ENCODE measurements at regions not wholly inside any gene's neighbourhood (a gene's known extent, or its start where the extent isn't known, plus 50 kb on each side); places are given as distances from the start of the nearest gene placed in this dataset.
A peak's percentile ranks its signal among the peaks of the same experiment; 100 is the strongest.
"Not testable (repeated sequence)": the region's sequence is repeated elsewhere in the genome, so short reads cannot be mapped to it uniquely, and the experiment has no call there.

DNA sequence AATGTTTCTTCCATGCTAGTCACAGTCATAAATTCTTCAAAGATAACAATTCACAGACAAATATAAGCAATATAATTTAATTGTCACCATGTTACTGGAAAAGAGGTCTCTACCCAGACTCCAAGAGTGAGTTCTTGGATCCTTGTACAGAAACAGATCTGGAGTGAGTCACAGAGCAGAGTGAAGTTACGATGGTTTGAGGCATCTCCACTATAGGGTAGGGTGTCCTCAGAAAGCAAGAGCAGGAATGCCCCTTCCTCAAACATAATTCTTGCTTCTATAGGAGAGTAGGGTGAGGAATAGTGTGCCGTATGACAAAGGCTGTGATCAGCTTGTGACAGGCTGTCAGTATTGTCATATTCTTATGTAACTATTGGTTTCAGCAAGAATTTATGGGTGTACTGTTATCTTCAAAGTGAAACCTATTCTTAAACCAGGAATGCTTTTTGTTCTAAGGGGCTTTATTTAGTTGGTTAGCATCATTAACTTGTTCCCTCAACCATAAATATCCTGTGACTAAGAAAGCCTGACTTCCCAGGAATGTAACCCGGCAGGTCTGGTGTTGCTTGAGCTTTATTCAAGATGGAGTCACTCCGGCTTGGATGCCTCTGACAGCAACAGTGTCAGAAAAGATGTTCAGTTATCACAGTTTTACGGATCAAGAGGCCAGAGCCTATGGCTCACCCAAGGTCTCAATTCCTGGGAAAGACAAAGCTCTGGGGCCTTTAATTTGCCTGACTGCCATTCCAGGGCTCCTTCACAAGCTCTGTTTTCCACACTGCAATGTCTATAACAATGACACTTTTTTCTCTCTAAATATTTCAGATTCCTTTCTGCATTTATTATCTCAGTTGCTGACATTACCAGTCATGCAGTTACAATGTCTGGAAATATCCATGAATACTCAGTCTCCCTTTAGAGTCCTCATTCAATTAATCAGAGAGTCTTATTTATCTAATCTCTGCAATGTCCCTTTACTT lies 298.6 kb downstream of the C6orf118 start:
- no peak for DNase-seq (ENCODE audit: low read depth in 2 of 2)

DNA sequence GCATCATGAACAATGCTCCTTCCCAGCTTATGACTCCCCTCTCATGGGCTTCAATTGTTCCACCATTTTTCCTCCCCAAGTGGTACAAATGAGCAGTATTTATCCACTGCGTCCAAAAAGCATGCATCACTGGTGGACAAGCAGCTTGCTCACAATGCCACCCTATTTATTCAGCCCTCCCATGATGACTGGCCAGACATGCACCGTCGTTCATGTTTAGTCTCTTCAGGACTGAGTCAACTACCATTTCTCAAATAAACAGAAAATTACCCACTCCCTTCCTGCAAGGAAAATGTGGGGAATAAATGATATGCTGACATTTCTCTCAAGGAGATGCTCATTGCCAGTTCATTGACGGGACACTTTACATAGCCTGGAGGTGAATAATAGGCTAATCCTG lies 300.4 kb downstream of the C6orf118 start:
- DNase-seq (ENCODE audit: low read depth in 2 of 2), result no peak

DNA sequence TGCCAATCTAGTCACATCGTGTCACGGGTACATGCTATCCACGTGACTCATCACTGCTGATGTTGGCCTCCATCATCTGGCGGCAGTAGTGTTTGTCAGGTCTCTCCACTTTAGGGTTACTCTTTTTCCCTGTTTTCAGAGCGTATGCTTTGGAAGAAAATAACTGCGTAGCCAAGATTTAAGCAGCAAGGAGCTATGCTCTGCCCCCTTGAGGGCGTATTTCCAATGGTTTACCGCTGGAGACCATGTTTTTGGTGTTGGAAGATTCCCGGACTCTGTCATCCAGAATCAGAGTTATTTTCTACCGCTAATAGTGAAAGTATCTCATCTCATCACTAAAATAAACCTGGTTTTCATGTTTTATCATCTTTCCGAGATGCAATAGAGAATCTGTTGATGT lies 306.5 kb downstream of the C6orf118 start:
- DNase-seq (ENCODE audit: low read depth in 2 of 2), result no peak

GRCh38 chr6:165002358-165002757 lies 307.0 kb downstream of the C6orf118 start:
- DNase-seq (ENCODE audit: low read depth in 2 of 2), result no peak

DNA sequence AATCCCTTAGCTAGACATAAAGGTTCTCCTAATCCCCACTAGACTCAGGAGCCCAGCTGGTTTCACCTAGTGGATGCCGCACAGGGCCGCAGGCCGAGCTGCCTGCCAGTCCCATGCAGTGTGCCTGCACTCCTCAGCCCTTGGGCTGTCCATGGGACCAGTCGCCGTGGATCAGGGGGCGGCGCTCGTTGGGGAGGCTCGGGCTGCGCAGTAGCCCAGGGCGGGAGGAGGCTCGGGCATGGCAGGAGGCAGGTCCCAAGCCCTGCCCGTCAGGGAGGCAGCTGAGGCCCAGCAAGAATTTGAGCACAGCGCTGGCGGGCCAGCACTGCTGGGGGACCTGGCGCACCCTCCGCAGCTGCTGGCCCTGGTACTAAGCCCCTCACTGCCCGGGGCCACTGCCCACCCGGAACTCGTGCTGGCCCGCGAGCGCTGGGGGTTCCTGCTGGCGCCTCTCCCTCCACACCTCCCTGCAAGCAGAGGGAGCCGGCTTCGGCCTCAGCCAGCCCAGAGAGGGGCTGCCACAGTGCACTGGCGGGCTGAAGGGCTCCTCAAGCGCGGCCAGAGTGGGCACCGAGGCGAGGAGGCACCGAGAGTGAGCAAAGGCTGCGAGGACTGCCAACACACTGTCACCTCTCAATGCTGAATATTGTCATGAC lies 307.8 kb downstream of the C6orf118 start:
- DNase-seq (ENCODE audit: low read depth in 2 of 2), result no peak

DNA sequence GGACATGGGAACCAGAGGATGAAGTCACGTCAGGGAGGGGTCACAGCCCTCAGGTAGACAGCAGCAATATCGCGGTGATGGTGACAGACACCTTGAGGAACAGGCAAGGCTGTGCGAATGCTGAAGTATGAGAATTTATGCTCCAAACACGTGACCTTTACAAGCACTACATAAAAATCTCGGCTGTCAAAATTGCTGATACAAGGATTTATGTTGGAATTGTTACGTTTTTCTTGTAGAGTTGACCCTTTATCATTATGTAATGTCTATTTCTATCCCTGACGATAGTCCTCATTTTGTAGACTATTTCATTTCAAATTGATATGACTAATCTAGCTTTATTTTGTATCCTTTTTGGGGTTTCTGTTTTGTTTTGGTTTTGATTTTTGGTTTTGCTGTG lies 311.1 kb downstream of the C6orf118 start:
- DNase-seq (ENCODE audit: low read depth in 2 of 2), result no peak

DNA sequence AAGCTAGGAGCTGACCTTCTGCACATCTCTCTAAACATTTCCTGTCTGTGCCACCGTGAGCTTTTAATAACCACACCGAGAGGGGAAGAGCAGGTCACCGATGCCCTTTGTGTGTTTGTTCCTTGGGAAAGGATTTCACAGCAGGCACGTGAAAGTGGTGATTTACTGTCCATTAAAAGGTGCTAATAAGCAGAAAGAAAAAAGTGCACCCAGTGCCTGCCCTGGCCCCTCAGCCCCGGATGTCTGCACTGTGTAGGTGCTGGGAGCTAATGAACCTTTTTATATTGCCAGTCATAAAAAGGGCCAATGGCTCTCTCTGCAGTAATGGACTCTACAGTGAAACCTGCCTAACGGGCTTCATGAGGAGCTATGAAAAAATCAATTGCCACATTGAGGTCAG lies 312.6 kb downstream of the C6orf118 start:
- no peak for DNase-seq (ENCODE audit: low read depth in 2 of 2)

GRCh38 chr6:164991573-164991972 lies 317.8 kb downstream of the C6orf118 start:
- DNase-seq (ENCODE audit: low read depth in 2 of 2), result no peak

GRCh38 chr6:164990901-164991300 lies 318.5 kb downstream of the C6orf118 start:
- no peak for DNase-seq (ENCODE audit: low read depth in 2 of 2)

- no peak for DNase-seq (ENCODE audit: low read depth in 2 of 2)
Measured at GRCh38 chr6:164982389-164982788, 327.0 kb downstream of the C6orf118 start.

GRCh38 chr6:164967102-164967501 lies 342.3 kb downstream of the C6orf118 start:
- peak in 1 of 2 donors; percentile 65 for DNase-seq (ENCODE audit: low read depth in 2 of 2)

DNA sequence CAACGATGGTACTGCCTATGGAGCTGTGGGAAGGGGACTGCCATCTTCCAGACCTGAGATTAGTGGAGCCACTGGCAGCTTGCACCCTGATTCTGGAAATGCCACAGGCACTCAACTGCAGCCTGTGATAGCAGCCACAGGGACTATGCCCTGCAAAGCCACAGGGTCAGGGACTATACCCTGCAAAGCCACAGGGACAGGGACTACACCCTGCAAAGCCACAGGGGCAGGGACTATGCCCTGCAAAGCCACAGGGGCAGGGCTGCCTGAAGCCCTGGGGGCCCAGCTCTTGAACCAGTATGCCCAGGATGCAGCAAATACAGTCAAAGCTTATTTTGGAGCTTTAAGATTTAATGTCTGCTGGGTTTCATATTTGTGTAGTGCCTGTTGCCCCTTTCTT lies 346.6 kb downstream of the C6orf118 start:
- no peak for DNase-seq (ENCODE audit: low read depth in 2 of 2)

- no peak for DNase-seq (ENCODE audit: low read depth in 2 of 2)
Measured at GRCh38 chr6:164947164-164947563, 362.2 kb downstream of the C6orf118 start.

- DNase-seq (ENCODE audit: low read depth in 2 of 2), result no peak
Measured at GRCh38 chr6:164942271-164942670, 367.1 kb downstream of the C6orf118 start.

- not testable (repeated sequence) for DNase-seq (ENCODE audit: low read depth in 2 of 2)
Measured at GRCh38 chr6:164933238-164933794, 376.1 kb downstream of the C6orf118 start.

DNA sequence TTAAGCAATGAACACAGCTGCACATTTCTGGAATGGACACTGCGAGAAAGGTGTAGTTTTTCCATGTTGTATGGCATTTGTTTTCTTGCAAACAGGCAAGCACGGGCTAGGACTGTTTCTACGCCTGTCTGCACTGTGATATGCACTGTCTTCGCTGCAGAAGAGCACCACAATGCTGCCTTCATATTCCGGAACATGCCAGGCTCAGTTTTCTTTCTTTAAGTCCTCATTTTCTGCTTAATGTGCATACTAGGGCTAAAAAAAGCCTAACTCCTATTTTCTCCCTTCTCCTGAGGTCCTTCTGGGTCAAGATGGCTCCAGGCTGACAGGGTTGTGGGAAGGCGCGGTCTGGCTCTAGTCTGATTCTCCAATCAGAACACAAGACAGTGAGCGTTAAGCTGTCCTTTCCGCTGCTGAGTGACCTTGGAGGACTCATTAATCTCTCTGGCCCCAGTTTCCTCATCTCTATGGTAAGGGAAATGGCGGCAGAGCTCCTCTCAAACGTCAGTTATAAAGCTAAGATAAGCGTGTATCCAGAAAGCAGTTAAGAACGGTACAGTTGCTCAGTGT lies 379.9 kb downstream of the C6orf118 start:
- no peak for DNase-seq (ENCODE audit: low read depth in 2 of 2)

- DNase-seq (ENCODE audit: low read depth in 2 of 2), result no peak
Measured at GRCh38 chr6:164928728-164929407, 380.5 kb downstream of the C6orf118 start.

DNA sequence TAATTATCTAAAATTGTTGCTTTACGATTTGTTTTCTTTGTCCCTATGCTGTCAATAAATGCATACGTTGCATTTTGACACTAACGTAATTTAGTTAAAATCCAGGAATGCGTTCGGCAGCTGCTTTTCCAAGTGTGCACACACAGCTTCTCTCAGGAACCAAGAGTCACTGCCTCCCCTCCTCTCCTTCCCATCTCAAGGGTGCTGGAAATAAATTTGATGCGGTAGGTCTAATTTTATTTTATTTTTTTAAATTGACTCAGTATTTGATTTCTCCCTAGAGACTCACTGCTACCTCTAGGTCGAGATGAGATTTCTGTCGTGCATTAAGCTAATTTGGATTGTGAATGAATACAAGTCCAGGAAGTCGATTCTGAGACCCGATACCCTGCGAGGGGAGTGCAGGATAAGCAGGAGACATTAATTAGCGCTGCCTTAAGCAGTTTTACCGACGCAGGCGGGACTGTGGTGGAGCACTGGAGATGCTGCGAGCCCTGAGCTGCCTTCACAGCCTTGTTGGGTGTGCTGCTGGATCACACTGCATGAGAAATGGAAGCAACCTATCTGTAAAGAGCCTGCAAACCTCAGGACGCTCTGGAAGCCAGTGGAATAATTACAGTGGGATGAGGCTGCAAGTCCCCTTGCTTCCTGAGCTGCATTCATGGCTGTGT lies 381.2 kb downstream of the C6orf118 start:
- DNase-seq (ENCODE audit: low read depth in 2 of 2), result no peak

DNA sequence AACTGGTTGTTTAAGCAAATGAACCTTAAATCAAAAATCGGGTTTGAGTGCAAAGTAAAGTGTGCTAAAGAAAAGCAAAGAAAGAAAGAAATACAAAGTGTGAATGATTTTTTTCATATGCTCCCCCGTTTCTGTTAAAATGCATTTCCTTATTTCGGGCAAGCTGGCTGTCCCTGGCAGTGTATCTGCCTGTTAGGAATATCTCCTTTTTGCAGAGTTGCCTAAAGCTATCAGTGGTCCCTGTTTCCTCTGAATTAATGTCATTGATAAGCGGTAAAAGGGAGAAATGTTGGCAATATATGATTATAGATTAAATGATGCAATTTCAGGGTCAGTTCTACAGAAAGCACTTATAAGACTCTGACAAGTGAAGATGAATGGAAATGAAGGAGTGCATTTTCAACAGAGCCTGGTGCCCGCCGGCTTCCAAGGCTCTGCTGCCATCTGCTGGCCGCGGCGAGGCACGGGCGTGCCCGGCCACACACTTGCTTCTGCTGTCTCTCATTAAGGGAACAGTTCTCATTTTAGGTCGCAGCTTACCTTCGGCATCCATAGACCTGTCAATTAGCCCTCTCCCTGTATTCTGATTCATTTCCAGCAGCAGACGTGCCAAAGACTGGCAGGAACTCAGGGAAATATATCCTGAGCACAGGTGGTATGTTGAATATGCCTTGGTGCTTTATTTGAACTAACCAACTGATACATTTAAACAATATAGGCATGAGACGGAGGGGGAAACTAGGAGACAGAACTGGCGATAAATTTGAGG lies 381.9 kb downstream of the C6orf118 start:
- peak; percentile 61 to 67 for DNase-seq (ENCODE audit: low read depth in 2 of 2)

- DNase-seq (ENCODE audit: low read depth in 2 of 2), result no peak
Measured at GRCh38 chr6:164926686-164927085, 382.7 kb downstream of the C6orf118 start.
